ENCODE measurements at regions not wholly inside any gene's neighbourhood (a gene's known extent, or its start where the extent isn't known, plus 50 kb on each side); places are given as distances from the start of the nearest gene placed in this dataset.

- TF ChIP-seq CTCF (IDR thresholded peaks at IDR 0.05): peak in 2 of 12 donors; percentile 8 to 11
- no peak for TF ChIP-seq POLR2A (IDR thresholded peaks at IDR 0.05)
Measured at GRCh38 chr1:228998179-228998578, 262.9 kb downstream of the RHOU start.
